Adrenal gland (tissue), 5 donors: ENCODE measurements at regions not wholly inside any gene's neighbourhood (a gene's known extent, or its start where the extent isn't known, plus 50 kb on each side); places are given as distances from the start of the nearest gene placed in this dataset.

Experiments
- POLR2A ChIP-seq, 2 donors: fragments of 450-650 bp; IDR thresholded peaks; one replicate each; pipeline ENCODE4 v1.6.1; 2017; ENCODE audit warnings: antibody characterized with exemption in 2 of 2, mild to moderate bottlenecking in 2 of 2, moderate library complexity in 1 of 2
- TF ChIP-seq, protein P1 (sequence below), 6 experiments: fragments of 450-650 bp in 4 of 6; fragments of 200-600 bp in 2 of 6; sonication (generic) in 1 of 6; IDR thresholded peaks; 1 replicate in 5 of 6; 2 replicates in 1 of 6; pipeline versions ENCODE4 v1.5.1 to v1.8.0; 2016 to 2021; ENCODE audit warnings: antibody characterized with exemption in 6 of 6, mild to moderate bottlenecking in 2 of 6, moderate library complexity in 1 of 6
- donor health status: DM: no; HTN: no; CAD: no.

DNA sequence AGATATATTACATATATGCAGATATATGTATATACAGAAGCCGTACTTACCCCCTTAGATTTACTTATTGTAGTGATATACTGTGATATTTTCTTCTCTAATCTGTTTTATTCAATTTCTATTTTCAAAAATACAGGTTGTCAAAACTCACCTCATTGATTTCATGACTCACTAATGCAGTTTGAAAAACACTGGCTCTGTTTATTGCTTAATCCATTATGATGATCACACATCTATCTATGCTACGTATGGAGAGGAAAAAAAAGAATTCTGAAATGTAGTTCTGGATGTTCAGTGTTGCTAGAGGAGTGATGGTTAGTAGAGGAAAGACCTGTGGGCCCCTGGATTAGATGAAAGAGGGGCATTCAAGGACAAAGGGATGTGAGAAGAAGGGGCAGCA lies 121.0 kb upstream of the RPS23 start:
- TF ChIP-seq, protein P1, sequence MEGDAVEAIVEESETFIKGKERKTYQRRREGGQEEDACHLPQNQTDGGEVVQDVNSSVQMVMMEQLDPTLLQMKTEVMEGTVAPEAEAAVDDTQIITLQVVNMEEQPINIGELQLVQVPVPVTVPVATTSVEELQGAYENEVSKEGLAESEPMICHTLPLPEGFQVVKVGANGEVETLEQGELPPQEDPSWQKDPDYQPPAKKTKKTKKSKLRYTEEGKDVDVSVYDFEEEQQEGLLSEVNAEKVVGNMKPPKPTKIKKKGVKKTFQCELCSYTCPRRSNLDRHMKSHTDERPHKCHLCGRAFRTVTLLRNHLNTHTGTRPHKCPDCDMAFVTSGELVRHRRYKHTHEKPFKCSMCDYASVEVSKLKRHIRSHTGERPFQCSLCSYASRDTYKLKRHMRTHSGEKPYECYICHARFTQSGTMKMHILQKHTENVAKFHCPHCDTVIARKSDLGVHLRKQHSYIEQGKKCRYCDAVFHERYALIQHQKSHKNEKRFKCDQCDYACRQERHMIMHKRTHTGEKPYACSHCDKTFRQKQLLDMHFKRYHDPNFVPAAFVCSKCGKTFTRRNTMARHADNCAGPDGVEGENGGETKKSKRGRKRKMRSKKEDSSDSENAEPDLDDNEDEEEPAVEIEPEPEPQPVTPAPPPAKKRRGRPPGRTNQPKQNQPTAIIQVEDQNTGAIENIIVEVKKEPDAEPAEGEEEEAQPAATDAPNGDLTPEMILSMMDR (IDR thresholded peaks at IDR 0.05): no peak
- TF ChIP-seq POLR2A (IDR thresholded peaks at IDR 0.05): no peak
